ENCODE measurements at regions not wholly inside any gene's neighbourhood (a gene's known extent, or its start where the extent isn't known, plus 50 kb on each side); places are given as distances from the start of the nearest gene placed in this dataset.

GRCh38 chr2:211228559-211228958 is 672.2 kb downstream of the CPS1 start:
- Histone ChIP-seq H3K4me1 (ENCODE audit: control insufficient read depth in 5 of 5, insufficient read depth in 5 of 5, low read length in 5 of 5) (no peaks in the 10 kb centered on the region), H3K9me3 (ENCODE audit: control insufficient read depth in 4 of 4, insufficient read depth in 3 of 4, low read length in 3 of 4) (peaks cover 0 to 2% (median 0%) of the 10 kb centered on the region in 4 donors), H3K27me3 (ENCODE audit: control insufficient read depth in 3 of 3, insufficient read depth in 3 of 3, low read length in 2 of 3) (no peaks in the 10 kb centered on the region), H3K27ac (ENCODE audit: low read depth in 1 of 2, low read length in 1 of 2) (no peak overlapping the region), H3K9ac (ENCODE audit: insufficient read depth in 1 of 2, low read length in 2 of 2) (no peak overlapping the region), H3K4me3 (no peak overlapping the region), H3K36me3 (ENCODE audit: control insufficient read depth in 4 of 4, insufficient read depth in 4 of 4, low read length in 4 of 4) (no peaks in the 10 kb centered on the region)
- TF ChIP-seq CTCF (IDR thresholded peaks at IDR 0.05; ENCODE audit: control extremely low read depth, extremely low read depth), result no peak
- WGBS, 2 donors, result 67 to 89% methylated on average over 3 of the region's 3 CpGs
- ATAC-seq (ENCODE audit: insufficient read depth, low FRiP score) (peak; percentile 6), DNase-seq (no peak)

- Histone ChIP-seq H3K9me3 (ENCODE audit: control insufficient read depth in 4 of 4, insufficient read depth in 3 of 4, low read length in 3 of 4) (peaks cover 0 to 3% (median under 1%) of the 10 kb centered on the region in 4 donors), H3K9ac (ENCODE audit: insufficient read depth in 1 of 2, low read length in 2 of 2) (no peak overlapping the region), H3K27me3 (ENCODE audit: control insufficient read depth in 3 of 3, insufficient read depth in 3 of 3, low read length in 2 of 3) (no peaks in the 10 kb centered on the region), H3K4me1 (ENCODE audit: control insufficient read depth in 5 of 5, insufficient read depth in 5 of 5, low read length in 5 of 5) (no peaks in the 10 kb centered on the region), H3K4me3 (no peak overlapping the region), H3K36me3 (ENCODE audit: control insufficient read depth in 4 of 4, insufficient read depth in 4 of 4, low read length in 4 of 4) (no peaks in the 10 kb centered on the region), H3K27ac (ENCODE audit: low read depth in 1 of 2, low read length in 1 of 2) (no peak overlapping the region)
- ATAC-seq (ENCODE audit: insufficient read depth, low FRiP score), result no peak
- TF ChIP-seq CTCF (IDR thresholded peaks at IDR 0.05; ENCODE audit: control extremely low read depth, extremely low read depth), result no peak
- no peak for DNase-seq
- WGBS, 2 donors, result 74 to 79% methylated on average over 4 of the region's 4 CpGs
Observed at GRCh38 chr2:211237586-211238275, 681.3 kb downstream of the CPS1 start.

- DNase-seq (no peak), ATAC-seq (ENCODE audit: insufficient read depth, low FRiP score) (no peak)
- no peak overlapping the region for H3K4me3 ChIP-seq
- 92 to 93% methylated on average over 3 of the region's 3 CpGs for WGBS, 2 donors
- H3K36me3 ChIP-seq (ENCODE audit: control insufficient read depth in 4 of 4, insufficient read depth in 4 of 4, low read length in 4 of 4), result no peaks in the 10 kb centered on the region
- H3K27me3 ChIP-seq (ENCODE audit: control insufficient read depth in 3 of 3, insufficient read depth in 3 of 3, low read length in 2 of 3), result no peaks in the 10 kb centered on the region
- TF ChIP-seq CTCF (IDR thresholded peaks at IDR 0.05; ENCODE audit: control extremely low read depth, extremely low read depth), result no peak
- no peak overlapping the region for H3K9ac ChIP-seq (ENCODE audit: insufficient read depth in 1 of 2, low read length in 2 of 2)
- no peaks in the 10 kb centered on the region for H3K4me1 ChIP-seq (ENCODE audit: control insufficient read depth in 5 of 5, insufficient read depth in 5 of 5, low read length in 5 of 5)
- peaks cover 0 to 3% (median 0%) of the 10 kb centered on the region in 4 donors for H3K9me3 ChIP-seq (ENCODE audit: control insufficient read depth in 4 of 4, insufficient read depth in 3 of 4, low read length in 3 of 4)
- no peak overlapping the region for H3K27ac ChIP-seq (ENCODE audit: low read depth in 1 of 2, low read length in 1 of 2)
Observed at GRCh38 chr2:211241891-211242290, 685.5 kb downstream of the CPS1 start.

- Histone ChIP-seq H3K9me3 (ENCODE audit: control insufficient read depth in 4 of 4, insufficient read depth in 3 of 4, low read length in 3 of 4) (no peaks in the 10 kb centered on the region), H3K36me3 (ENCODE audit: control insufficient read depth in 4 of 4, insufficient read depth in 4 of 4, low read length in 4 of 4) (no peaks in the 10 kb centered on the region), H3K4me3 (no peak overlapping the region), H3K27ac (ENCODE audit: low read depth in 1 of 2, low read length in 1 of 2) (no peak overlapping the region), H3K9ac (ENCODE audit: insufficient read depth in 1 of 2, low read length in 2 of 2) (no peak overlapping the region), H3K4me1 (ENCODE audit: control insufficient read depth in 5 of 5, insufficient read depth in 5 of 5, low read length in 5 of 5) (no peaks in the 10 kb centered on the region), H3K27me3 (ENCODE audit: control insufficient read depth in 3 of 3, insufficient read depth in 3 of 3, low read length in 2 of 3) (no peaks in the 10 kb centered on the region)
- ATAC-seq (ENCODE audit: insufficient read depth, low FRiP score), result no peak
- 69 to 79% methylated on average over 1 of the region's 1 CpG for WGBS, 2 donors
- no peak for TF ChIP-seq CTCF (IDR thresholded peaks at IDR 0.05; ENCODE audit: control extremely low read depth, extremely low read depth)
- DNase-seq, result no peak
Observed at GRCh38 chr2:211247751-211248150, 691.4 kb downstream of the CPS1 start.
